ENCODE measurements at regions not wholly inside any gene's neighbourhood (a gene's known extent, or its start where the extent isn't known, plus 50 kb on each side); places are given as distances from the start of the nearest gene placed in this dataset.

- no peak for TF ChIP-seq POLR2AphosphoS5 (IDR thresholded peaks at IDR 0.05; ENCODE audit: low read depth, low read length)
- TF ChIP-seq TAF1 (IDR thresholded peaks at IDR 0.05; ENCODE audit: borderline replicate concordance, low read depth, low read length): no peak
Measured at GRCh38 chr14:104441275-104442106, 138.1 kb upstream of the C14orf180 start.

All from GM12892 (cell line).